ENCODE measurements at regions not wholly inside any gene's neighbourhood (a gene's known extent, or its start where the extent isn't known, plus 50 kb on each side); places are given as distances from the start of the nearest gene placed in this dataset.

- peaks cover 6% of the 10 kb centered on the region for H3K27me3 Mint-ChIP-seq
- ChIA-PET CTCF (no interaction called here), POLR2A (no interaction called here)
- no peaks in the 10 kb centered on the region for H3K9me3 Mint-ChIP-seq
- no peak overlapping the region for H3K4me3 Mint-ChIP-seq
- no peak overlapping the region for H3K27ac Mint-ChIP-seq
- DNase-seq, result no peak
- H3K4me1 Mint-ChIP-seq (ENCODE audit: low read depth), result no peaks in the 10 kb centered on the region
- intact Hi-C loops (cut with micrococcal nuclease), result no loop called here
- no peaks in the 10 kb centered on the region for H3K36me3 Mint-ChIP-seq
Measured at GRCh38 chr17:33352526-33352925, 59.4 kb upstream of the ASIC2 start.

DNA sequence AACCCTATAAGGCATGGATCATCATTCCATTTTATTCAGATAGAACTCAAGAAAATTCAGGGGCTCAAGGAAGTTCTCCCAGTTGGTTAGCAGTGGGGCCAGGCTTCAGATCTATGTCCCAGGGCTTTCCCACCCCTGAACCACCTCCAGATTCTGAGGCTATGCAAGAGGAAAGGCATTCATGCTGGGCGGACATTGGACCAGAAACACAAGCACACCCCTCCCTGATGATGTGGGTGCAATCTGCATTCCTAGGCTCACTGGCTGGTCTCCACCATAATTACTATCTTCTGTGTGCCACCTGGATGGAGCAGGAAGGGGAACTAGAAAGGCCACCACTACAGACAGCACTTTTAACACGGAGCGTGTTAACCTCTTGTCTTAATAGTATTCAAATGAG, 63.2 kb upstream of the ASIC2 start:
- Mint-ChIP-seq H3K27me3 (peaks cover 6% of the 10 kb centered on the region), H3K4me1 (ENCODE audit: low read depth) (no peaks in the 10 kb centered on the region), H3K9me3 (no peaks in the 10 kb centered on the region), H3K36me3 (no peaks in the 10 kb centered on the region), H3K4me3 (no peak overlapping the region), H3K27ac (no peak overlapping the region)
- DNase-seq, result no peak
- CTCF ChIA-PET, result no interaction called here
- POLR2A ChIA-PET, result no interaction called here
- intact Hi-C loops (cut with micrococcal nuclease), result no loop called here

DNA sequence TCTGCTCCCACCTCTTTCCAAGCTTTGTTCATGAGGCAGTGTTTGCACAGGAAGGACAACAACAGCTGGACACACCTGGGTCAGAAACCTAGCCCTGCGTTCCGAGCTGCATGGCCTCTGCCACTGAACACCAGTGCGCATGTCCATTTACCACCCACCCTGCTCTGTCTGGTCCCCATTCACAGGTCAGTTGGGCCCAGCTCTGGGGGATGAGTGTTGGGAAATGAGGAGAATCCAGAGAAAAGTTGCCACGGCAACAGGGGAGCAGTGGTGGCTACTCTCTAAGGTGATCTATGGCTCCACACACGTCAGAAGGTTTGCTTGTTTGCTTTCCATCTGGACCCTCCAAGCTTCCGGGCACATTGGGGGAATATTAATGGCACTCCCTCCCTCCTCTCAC, 70.4 kb upstream of the ASIC2 start:
- H3K9me3 Mint-ChIP-seq, result no peaks in the 10 kb centered on the region
- H3K4me1 Mint-ChIP-seq (ENCODE audit: low read depth), result no peaks in the 10 kb centered on the region
- H3K27me3 Mint-ChIP-seq, result peaks cover 7% of the 10 kb centered on the region
- H3K27ac Mint-ChIP-seq, result no peak overlapping the region
- ChIA-PET CTCF (interaction anchor here (0.6 kb wide), 1 partner anchor 220 kb away, joined by 3 read pairs; no protein-coding TSS in a partner anchor), POLR2A (no interaction called here)
- no peak for DNase-seq
- H3K4me3 Mint-ChIP-seq, result no peak overlapping the region
- intact Hi-C loops (cut with micrococcal nuclease), result no loop called here
- no peaks in the 10 kb centered on the region for H3K36me3 Mint-ChIP-seq

GRCh38 chr17:33366960-33367359, 73.9 kb upstream of the ASIC2 start:
- CTCF ChIA-PET, result no interaction called here
- no peak for DNase-seq
- peaks cover 7% of the 10 kb centered on the region for H3K27me3 Mint-ChIP-seq
- H3K27ac Mint-ChIP-seq, result no peak overlapping the region
- no peaks in the 10 kb centered on the region for H3K36me3 Mint-ChIP-seq
- intact Hi-C loops (cut with micrococcal nuclease), result no loop called here
- no peak overlapping the region for H3K4me3 Mint-ChIP-seq
- POLR2A ChIA-PET, result no interaction called here
- H3K4me1 Mint-ChIP-seq (ENCODE audit: low read depth), result no peaks in the 10 kb centered on the region
- H3K9me3 Mint-ChIP-seq, result no peaks in the 10 kb centered on the region

DNA sequence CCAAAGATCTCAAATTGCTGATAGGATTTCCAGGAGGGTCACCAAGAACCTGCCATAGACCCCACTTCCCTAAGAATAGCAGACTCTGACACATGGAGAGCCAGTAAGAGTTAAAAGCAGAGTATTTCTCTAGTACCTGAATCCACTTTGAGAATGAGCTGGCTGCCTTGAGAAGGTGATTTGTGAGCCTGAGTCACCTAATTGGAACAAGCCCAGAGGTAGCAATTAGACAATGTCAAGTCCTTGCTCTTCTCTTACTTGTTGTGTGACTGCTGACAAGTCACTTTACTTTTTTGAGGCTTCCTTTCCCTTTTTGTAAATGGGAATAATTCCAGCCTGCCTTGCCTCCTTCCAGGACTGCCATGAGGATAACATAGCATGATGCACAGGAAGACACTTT, 76.1 kb upstream of the ASIC2 start:
- Mint-ChIP-seq H3K4me3 (no peak overlapping the region), H3K4me1 (ENCODE audit: low read depth) (no peaks in the 10 kb centered on the region), H3K27ac (no peak overlapping the region), H3K36me3 (no peaks in the 10 kb centered on the region), H3K9me3 (no peaks in the 10 kb centered on the region), H3K27me3 (peaks cover 7% of the 10 kb centered on the region)
- DNase-seq, result no peak
- intact Hi-C loops (cut with micrococcal nuclease), result no loop called here
- ChIA-PET CTCF (no interaction called here), POLR2A (no interaction called here)

GRCh38 chr17:33369876-33370275, 76.8 kb upstream of the ASIC2 start:
- no peaks in the 10 kb centered on the region for H3K9me3 Mint-ChIP-seq
- POLR2A ChIA-PET, result no interaction called here
- no peaks in the 10 kb centered on the region for H3K4me1 Mint-ChIP-seq (ENCODE audit: low read depth)
- DNase-seq, result no peak
- H3K27me3 Mint-ChIP-seq, result peaks cover 3% of the 10 kb centered on the region
- H3K27ac Mint-ChIP-seq, result no peak overlapping the region
- intact Hi-C loops (cut with micrococcal nuclease), result no loop called here
- CTCF ChIA-PET, result no interaction called here
- no peaks in the 10 kb centered on the region for H3K36me3 Mint-ChIP-seq
- H3K4me3 Mint-ChIP-seq, result no peak overlapping the region

- POLR2A ChIA-PET, result no interaction called here
Measured at GRCh38 chr17:33370401-33370800, 77.3 kb upstream of the ASIC2 start.

DNA sequence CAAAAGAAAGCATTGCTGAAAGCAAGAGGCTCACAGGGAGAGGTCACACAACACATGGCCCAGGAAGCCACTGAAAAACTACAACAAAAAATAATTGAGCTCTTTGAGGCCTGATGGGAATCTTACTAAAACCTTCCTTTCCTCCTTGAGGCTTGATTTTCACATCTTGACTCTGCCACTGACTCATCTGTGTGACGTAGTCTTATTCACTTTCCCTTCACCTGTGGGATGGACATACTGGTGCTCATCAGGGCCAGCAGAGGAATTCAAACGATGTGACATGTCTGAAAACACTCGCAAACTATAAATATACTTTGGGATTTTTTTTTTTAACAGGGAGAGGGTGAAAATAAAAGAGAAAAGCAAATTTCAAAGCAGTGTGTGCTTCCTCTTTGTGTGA, 78.3 kb upstream of the ASIC2 start:
- intact Hi-C loops (cut with micrococcal nuclease), result no loop called here
- no peak overlapping the region for H3K4me3 Mint-ChIP-seq
- peaks cover 1% of the 10 kb centered on the region for H3K27me3 Mint-ChIP-seq
- no peak for DNase-seq
- no peaks in the 10 kb centered on the region for H3K4me1 Mint-ChIP-seq (ENCODE audit: low read depth)
- H3K9me3 Mint-ChIP-seq, result no peaks in the 10 kb centered on the region
- H3K36me3 Mint-ChIP-seq, result no peaks in the 10 kb centered on the region
- no peak overlapping the region for H3K27ac Mint-ChIP-seq
- ChIA-PET CTCF (interaction anchor here (0.5 kb wide), 1 partner anchor 792 kb away, joined by 3 read pairs; no protein-coding TSS in a partner anchor), POLR2A (no interaction called here)

More at GRCh38 chr17:33370401-33370800, 77.3 kb upstream of the ASIC2 start:
- intact Hi-C loops (cut with micrococcal nuclease), result no loop called here
- H3K27ac Mint-ChIP-seq, result no peak overlapping the region
- no peaks in the 10 kb centered on the region for H3K36me3 Mint-ChIP-seq
- peaks cover 3% of the 10 kb centered on the region for H3K27me3 Mint-ChIP-seq
- no peaks in the 10 kb centered on the region for H3K4me1 Mint-ChIP-seq (ENCODE audit: low read depth)
- no peak for DNase-seq
- no peaks in the 10 kb centered on the region for H3K9me3 Mint-ChIP-seq
- H3K4me3 Mint-ChIP-seq, result no peak overlapping the region
- CTCF ChIA-PET, result no interaction called here

DNA sequence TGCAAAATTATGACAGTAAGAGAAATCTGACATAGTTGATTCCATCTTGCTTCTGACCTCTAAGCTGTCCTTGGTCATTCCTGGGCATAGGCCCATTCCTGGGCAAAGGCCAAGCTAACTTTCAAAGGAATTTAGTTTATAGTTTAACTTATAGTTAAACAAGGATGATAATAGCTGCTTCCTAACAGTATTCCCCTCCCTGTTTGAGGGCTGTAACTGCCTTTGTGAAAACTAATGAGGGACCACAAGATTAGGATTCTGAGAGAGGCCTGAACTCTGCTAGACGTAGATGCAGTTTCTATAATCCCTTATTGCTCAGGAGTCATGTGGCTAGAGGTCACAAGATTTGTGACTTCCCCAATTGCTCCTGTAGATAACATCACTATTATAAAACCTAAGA, 80.2 kb upstream of the ASIC2 start:
- POLR2A ChIA-PET, result no interaction called here
- no peak overlapping the region for H3K4me3 Mint-ChIP-seq

GRCh38 chr17:33375103-33375502, 82.0 kb upstream of the ASIC2 start:
- no peaks in the 10 kb centered on the region for H3K9me3 Mint-ChIP-seq
- ChIA-PET POLR2A (no interaction called here), CTCF (no interaction called here)
- no peak overlapping the region for H3K4me3 Mint-ChIP-seq
- no peaks in the 10 kb centered on the region for H3K4me1 Mint-ChIP-seq (ENCODE audit: low read depth)
- no peak overlapping the region for H3K27ac Mint-ChIP-seq
- DNase-seq, result no peak
- peaks cover 13% of the 10 kb centered on the region for H3K27me3 Mint-ChIP-seq
- H3K36me3 Mint-ChIP-seq, result no peaks in the 10 kb centered on the region
- intact Hi-C loops (cut with micrococcal nuclease), result no loop called here

More for the DNA sequence above, 80.2 kb upstream of the ASIC2 start:
- DNase-seq, result no peak
- no peaks in the 10 kb centered on the region for H3K4me1 Mint-ChIP-seq (ENCODE audit: low read depth)
- H3K36me3 Mint-ChIP-seq, result no peaks in the 10 kb centered on the region
- no peaks in the 10 kb centered on the region for H3K9me3 Mint-ChIP-seq
- peaks cover 5% of the 10 kb centered on the region for H3K27me3 Mint-ChIP-seq
- intact Hi-C loops (cut with micrococcal nuclease), result no loop called here
- H3K27ac Mint-ChIP-seq, result no peak overlapping the region
- CTCF ChIA-PET, result no interaction called here

- Mint-ChIP-seq H3K9me3 (no peaks in the 10 kb centered on the region), H3K4me1 (ENCODE audit: low read depth) (no peaks in the 10 kb centered on the region), H3K27me3 (peaks cover 13% of the 10 kb centered on the region), H3K27ac (no peak overlapping the region), H3K4me3 (no peak overlapping the region), H3K36me3 (no peaks in the 10 kb centered on the region)
- no peak for DNase-seq
- CTCF ChIA-PET, result no interaction called here
- POLR2A ChIA-PET, result no interaction called here
- intact Hi-C loops (cut with micrococcal nuclease), result no loop called here
Measured at GRCh38 chr17:33375783-33376182, 82.7 kb upstream of the ASIC2 start.

GRCh38 chr17:33377837-33378595, 84.9 kb upstream of the ASIC2 start:
- Mint-ChIP-seq H3K9me3 (no peaks in the 10 kb centered on the region), H3K36me3 (no peaks in the 10 kb centered on the region)

DNA sequence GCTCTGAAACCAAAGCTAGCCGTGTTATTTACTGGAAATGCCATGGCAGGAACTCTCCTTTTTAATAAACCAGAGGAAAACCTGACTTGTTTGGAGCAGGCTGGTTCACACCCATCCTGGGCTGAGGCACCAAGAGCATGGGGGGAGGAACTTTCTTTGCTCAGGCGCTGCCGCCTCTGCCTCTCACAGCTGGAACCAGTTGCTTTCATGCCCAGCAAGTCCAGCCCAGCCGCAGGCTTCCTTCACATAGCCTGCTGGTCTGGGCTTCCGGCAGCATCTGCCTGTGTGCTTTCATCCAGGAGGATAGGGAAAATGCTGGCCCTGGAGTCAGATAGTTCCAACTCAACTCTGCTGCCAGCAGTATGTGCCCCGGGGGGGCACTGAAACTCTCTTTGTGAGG, 88.1 kb upstream of the ASIC2 start:
- no peak for DNase-seq
- ChIA-PET CTCF (no interaction called here), POLR2A (no interaction called here)
- intact Hi-C loops (cut with micrococcal nuclease), result no loop called here
- Mint-ChIP-seq H3K36me3 (no peaks in the 10 kb centered on the region), H3K27me3 (peaks cover 18% of the 10 kb centered on the region), H3K4me3 (no peak overlapping the region), H3K9me3 (no peaks in the 10 kb centered on the region), H3K4me1 (ENCODE audit: low read depth) (no peaks in the 10 kb centered on the region), H3K27ac (no peak overlapping the region)

More at GRCh38 chr17:33377837-33378595, 84.9 kb upstream of the ASIC2 start:
- H3K27me3 Mint-ChIP-seq, result peaks cover 17% of the 10 kb centered on the region
- DNase-seq, result no peak
- ChIA-PET POLR2A (no interaction called here), CTCF (no interaction called here)
- intact Hi-C loops (cut with micrococcal nuclease), result no loop called here
- H3K4me1 Mint-ChIP-seq (ENCODE audit: low read depth), result no peaks in the 10 kb centered on the region
- no peak overlapping the region for H3K4me3 Mint-ChIP-seq
- no peak overlapping the region for H3K27ac Mint-ChIP-seq

All from activated CD4-positive, alpha-beta memory T cell treated with anti-CD3 and anti-CD28 coated beads for 36 hours (primary cell).